OCI-M1 (cell line): ENCODE measurements at regions not wholly inside any gene's neighbourhood (a gene's known extent, or its start where the extent isn't known, plus 50 kb on each side); places are given as distances from the start of the nearest gene placed in this dataset.

ENCODE experiments used
- DNase-seq: peaks from one replicate; lab custom pipeline; 2025; lab: John Stamatoyannopoulos, UW

DNA sequence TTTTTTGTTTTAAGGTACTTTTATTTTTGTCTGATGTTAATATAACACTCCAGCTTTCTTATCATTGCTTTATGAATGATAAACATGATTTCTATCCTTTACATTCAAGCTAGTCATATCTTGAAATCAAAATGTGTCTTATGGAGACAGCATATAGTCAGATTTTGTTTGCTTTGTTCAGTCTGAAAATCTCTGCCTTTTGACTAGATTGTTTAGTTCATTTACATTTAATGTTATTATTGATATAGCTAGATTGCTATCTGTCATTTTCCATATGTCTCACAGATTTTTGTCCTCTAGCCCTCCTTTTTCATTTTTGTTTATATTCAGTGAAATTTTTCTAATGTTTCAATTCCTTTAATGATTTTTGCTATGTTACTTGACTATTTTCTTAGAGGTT, 332.8 kb downstream of the SMOC2 start:
- no peak for DNase-seq

DNA sequence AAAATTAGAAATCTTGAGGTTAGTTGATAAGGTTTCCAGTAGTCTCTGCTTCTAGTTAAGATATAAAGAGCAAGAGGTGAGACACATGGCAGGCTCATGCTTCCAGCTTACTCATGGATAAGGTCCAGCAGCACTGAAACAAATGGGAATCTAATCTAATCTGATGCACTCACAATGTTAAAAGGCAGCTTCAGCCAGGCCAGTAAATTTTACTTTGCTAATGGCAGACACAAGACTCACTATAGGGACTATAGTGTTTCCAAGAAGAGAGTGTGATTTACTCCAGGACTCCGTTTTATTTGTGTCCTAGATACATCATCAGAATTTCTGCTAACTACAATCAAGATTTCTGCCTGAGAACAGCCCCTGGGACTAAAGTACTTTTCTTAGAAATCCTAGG, 324.8 kb downstream of the SMOC2 start:
- no peak for DNase-seq

DNA sequence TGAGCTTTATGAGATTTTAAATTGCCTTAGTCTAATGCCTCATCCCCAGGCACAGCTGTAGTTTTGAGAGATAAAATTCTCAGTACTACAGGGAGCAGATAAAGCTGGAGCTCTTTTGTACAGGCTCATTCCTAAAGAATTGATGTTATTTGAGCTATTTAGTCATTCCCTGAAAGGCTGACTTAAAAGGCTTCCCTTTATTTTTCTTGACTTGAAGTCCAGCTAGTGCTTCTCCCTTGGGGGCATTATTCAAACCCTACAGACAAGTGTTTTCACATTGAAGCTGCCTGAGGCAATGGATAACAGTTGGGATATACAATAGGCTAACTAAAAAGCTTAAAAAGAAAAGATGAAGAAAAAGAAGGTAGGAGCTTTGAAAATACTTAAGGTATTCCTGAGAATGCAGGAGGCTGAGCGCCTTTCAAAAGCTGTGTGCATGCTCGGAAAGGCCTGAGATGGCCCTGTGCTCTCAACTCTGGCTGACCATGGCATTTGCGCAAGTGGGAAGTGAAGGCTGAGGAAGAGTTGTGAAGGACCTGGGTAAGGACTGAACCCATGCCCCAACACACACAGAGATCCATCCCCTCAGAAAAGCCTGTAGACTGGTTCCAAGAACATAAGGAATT, 315.1 kb downstream of the SMOC2 start:
- DNase-seq, result no peak

DNA sequence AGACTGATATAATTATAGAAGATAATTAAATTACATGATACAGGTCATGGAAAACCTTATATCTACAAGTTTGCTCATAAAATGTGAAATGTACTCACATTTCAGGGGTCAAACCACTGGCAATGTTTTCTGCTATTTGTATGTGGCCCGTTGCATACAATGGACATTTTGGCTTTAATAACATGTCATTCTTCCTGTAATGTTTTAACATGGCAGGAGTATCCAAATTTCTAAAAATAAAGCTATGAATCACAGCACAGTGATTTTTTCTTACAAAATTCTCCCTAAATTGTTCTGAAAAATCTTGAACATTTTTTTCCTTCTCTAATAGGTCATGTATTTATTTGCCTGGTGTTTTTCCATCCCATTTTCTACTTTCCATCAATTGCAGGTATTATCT, 305.7 kb downstream of the SMOC2 start:
- DNase-seq, result no peak

DNA sequence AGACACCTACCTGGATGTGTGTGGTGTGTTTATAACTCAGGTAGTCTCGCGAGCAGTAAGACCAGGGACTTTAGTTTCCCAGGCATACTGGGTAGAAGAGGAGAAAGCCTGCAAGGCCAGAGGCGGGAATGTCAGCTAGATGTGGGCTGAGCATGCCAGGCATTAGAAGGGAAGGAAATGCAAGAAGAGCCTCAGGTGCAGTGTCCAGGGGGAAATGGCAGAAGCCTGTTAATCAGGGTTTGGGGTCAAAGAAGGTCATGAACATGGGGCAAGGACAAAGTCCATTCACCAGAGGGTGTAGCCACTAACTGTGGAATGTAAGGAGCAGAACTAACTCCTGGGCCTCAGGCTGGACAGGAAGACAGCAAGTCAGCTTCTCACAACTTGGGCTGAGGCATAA, 305.0 kb downstream of the SMOC2 start:
- DNase-seq, result no peak

DNA sequence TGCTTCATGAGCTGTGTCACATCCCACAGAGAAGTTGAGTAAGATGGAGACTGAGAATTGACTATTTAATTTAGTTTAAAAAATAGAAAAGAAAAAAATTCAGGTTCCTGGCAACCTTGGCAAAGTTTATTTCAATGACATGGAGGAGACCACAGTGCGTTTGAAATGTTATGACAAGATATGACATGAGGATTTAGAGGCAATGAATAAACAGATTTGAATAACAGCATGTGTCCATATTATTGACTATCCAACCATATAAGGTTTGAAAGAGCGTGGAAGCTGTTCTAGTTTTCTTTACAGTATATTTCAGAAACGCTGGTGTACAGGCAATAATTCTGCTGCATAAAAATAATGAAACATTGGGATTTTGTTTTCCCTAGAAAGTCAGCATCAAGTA, 303.9 kb downstream of the SMOC2 start:
- DNase-seq, result no peak

DNA sequence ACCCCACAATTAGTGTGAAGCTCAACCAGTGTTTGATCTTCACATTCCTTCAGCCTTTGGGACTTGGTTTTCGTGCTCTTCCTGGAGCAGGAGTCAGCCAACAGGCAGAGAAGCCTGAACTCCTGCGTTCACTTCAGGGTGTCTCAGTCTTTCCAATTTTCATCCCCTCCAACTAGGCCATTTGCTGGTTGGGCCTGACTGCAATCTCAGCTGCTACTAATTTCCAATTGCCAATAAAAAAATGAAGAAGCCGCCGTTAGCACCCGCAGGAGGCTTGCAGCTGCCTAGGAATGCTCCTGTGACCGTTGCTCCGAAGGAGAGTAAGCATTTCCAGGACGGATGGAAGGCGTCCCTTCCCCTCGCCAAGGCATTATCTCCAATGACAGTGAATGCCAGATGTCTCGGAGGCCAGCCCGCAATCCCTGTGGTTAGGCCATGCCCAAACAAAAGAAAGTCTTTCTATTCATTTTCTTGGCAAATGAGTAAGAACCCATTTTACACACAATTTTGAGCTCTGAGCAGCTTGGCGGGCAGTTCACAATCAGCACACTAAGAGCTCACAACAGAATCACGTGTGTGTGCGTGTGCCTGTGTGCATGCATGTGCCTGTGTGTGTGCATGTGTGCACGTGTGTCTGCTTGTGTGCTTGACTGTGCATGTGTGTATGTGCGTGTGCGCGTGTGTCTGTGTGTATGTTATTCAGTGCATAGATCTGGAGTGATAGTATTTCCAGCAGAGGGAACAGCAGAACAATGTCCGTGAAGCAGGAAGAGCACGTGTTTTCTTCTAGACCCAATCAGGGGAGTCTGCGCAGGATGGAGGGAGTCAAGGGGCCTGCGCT, 301.2 kb downstream of the SMOC2 start:
- no peak for DNase-seq

DNA sequence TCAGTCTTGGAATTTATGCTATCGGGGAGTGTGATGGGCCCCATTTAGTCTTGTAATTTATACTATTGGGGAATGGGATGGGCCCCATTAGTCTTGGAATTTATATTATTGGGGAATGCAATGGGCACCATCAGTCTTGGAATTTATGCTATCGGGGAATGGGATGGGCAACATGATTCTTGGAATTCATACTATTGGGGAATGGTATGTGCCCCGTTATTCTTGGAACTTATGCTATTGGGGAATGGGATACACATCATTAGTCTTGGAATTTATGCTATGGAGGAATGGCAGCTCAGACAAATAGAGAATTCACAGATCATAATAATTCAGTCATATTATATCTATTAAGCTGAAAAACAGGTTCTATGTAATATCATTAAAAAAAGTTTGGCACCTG, 300.3 kb downstream of the SMOC2 start:
- DNase-seq, result no peak

DNA sequence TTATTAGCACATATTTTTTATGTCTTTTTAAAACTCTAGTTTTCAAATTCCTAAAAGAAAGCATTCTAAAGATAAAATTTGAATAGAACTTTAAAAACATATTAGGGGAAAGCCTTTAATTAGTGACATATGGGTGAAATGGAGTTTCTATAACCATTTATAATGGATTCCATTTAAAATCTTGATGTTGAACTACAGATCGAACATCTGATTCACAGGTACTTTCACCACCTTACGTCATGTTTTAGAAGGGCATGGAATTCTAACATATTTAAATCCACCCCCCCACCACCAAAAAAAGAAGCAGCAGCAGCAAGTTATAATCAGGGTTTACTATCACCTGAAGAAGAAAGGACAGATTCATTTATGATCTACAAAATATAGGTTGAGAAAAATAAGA, 298.4 kb downstream of the SMOC2 start:
- DNase-seq, result no peak

DNA sequence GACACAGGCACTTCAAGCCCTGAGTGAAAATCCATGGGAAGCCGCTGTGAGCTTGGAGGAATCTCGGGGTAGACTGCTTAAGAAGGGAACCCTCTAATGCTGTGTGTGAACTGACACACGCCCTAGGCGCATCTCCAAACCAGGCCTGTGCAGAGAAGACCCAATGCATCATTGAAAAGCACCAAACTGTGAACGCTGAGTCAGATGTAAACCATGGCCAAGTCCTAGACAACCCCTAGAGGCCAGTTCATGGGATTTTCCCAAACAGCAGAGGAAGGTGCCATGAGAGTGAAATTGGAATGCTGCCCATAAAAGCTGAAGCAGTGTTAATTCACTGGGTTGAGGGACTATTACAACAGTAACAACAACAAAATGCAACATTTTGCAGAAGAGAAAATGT, 296.5 kb downstream of the SMOC2 start:
- DNase-seq, result no peak

DNA sequence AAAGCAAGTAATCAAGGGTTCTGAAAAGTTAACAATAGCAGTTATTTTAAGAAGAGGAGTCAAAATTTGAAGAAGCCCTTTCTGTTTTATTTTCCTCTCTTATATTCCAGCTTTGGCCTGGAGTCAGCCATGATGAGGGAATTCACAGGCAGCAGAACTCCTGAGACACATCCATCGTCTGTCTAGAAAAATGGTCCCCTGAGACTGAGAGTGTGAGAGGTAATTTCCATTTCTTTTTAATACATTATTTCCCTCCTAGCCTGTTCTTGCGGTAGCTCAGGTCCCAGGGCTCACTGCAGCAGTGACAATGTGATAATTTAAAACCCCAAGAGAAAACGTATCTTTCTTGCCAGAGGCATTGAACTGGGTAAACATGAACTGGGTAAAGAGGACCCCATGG, 296.0 kb downstream of the SMOC2 start:
- DNase-seq, result no peak

DNA sequence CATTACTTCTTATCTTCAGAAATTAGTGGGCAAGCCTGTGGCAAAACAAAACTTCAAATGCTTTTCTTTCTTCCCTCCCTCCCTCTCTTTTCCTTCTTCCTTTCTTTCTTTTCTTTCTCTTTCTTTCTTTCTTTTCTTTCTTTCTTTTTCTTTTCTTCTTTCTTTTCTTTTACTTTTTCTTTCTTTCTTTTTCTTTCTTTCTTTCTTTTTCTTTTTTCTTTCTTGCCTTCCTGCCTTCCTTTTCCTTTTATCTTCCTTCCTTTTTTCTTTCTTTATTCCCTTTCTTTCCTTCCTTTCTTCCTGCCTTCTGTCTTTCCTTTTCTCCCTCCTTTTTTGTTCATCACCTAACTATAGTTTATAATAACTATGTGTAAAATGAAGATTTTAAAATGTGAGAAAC, 295.1 kb downstream of the SMOC2 start:
- no peak for DNase-seq

DNA sequence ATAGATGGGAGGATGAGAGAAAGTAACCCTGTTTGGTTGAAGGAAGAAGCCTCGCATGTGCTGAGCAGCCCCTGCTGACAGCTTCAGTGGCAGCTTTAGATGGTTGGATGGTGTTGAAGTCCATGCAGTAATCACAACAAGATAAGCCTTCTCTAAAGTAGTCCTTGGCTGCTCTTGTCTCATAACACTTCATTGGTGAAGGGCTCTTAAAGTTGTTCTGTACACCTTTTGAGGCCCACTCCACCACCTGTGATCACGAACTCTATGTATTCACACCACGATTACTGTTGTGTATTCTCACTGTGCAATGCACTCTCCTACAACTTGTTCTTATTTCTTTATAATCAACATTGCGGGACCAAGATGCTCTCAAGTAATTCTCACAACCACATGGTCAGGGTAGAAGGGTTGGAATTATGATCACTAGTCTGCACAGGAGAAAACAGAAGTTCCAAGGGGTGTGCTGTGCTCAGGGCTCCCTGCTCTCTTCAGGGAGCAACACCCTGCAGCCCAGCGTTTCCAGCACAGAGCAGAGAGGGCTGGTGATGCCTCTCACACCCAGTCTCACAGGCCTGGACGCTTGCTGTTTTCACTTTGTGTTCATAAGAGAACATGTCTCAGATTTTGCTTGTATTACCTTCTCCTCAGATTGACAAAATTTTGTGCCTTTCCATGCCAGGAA, 294.4 kb downstream of the SMOC2 start:
- DNase-seq, result no peak

DNA sequence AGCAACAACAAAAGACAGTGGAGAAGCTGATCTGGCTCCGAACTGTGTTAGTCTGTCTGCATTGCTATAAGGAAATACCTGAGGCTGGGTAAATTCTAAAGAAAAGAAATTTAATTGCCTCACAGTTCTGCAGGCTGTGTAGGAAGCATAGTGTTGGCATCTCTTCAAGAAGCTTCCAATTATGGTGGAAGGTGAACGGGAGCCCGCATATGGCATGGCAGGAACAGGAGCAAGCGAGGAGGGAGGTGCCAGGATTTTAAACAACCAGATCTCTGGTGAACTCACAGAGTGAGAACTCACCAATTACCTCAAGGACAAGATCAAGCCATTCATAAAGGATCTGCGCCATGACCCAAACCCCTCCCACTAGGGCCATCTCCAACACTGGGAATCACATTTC, 293.5 kb downstream of the SMOC2 start:
- no peak for DNase-seq

DNA sequence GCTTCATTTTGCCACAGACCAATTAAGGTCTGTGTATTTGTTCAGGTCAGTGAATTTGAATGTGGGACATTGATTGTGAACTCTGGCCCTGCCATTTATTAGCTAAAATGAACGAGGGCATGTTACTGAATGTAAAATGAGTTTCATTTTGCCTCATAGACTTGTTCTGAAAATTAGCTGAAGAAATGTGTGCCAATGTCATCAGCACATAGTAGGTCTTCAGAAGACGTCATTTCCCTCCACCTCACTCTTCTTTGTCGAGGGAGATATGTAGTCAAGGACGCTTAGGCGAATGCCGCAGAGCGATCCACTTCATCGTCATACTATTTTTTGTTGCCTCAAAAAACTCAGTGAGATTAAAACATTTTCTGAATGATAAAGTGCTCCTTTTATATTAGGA, 291.7 kb downstream of the SMOC2 start:
- no peak for DNase-seq

DNA sequence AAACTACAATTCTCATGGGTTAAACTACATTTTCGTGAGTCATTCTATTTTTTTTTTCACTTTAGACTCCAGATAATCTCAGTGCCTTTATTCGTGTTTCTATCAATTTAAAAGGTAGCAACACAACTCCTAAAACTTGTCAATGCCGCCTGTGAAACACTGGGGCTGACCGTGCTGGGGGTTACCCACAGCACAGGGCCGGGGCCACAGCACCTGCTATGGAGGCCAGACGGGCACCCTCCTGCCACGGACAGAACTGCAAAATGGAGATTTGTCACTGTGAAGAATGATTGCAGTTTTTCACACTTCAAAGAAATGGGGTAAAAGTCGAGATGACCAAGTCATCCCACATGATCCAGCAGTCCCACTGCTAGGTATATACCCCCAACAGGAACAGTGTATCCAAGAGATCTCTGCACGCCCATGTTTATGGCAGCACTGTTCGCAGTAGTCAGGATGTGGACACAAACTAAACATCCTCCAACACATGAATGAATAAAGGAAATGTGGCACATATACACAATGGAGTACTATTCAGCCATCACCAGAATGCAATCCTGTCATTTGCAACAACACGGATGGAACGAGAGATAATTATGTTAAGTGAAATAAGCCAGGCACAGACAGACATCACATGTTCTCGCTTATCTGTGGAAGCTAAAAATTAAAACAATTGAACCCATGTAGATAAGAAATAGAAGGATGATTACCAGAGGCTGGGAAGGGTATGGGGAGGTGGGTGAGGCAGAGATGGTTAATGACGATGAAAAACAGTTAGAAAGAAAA, 290.1 kb downstream of the SMOC2 start:
- DNase-seq, result no peak

DNA sequence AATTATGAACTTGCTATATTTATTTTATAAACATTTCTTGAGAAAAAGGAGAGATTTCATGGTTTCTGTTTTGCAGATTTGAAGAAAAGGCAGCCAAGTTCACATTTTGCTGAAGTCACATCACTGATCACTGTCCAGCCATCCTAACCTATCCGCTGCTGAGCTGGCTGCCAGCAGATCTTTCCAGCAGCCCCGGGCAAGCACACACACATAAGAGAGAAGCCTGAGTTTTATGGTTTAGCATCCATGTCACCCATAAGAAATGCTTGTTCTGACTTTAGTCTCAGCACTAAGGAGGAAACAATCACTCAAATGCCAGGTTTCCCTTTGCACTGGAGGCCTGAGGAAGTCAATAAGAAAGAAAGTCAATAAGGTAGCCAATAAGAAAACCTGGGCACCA, 287.1 kb downstream of the SMOC2 start:
- DNase-seq, result no peak

DNA sequence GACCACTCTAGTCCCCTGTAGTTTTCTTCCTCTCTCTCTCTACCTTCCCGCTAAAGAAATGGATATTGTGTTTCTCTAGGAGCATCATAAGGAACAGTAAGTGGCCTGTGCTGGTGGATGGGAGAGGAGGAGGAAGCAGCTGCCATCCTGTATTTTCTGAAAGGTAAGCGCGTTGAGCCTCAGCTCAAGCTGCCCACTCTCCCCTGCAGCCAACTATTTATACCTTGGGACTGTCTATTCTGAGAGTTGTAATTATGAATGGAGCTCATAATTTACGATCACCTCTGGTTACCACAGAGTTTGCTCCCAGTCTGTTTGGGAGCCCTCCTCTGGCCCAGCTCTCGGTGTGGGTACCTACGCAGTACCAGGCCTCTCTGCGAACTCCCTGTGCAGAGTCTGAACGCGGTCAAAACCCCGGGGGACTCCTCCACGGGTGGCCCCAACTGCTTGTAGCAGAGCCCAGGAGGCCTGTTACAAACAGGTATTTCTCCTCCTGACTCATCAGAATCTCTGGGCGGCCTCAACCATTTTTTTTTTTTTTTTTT, 285.4 kb downstream of the SMOC2 start:
- DNase-seq, result no peak

DNA sequence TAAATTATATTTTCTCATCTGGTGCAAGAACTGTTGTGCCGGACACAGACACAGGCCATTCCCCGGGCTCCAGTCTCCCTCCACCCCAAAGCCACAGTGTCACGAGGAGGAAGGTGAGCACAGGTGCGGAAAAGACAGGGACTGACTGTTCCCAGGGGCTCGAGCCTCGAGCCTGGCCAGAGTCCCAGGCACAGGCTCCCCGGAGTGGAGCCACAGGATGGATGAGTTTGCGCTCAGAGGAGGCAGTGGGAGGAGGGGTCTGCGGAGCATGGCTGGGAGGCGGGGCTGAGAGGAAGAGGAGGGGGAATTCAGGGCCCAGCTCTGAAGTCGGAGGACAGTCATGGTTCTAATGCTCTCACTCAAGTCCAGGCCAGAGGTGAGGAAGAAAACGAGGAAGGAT, 284.8 kb downstream of the SMOC2 start:
- DNase-seq, result no peak

DNA sequence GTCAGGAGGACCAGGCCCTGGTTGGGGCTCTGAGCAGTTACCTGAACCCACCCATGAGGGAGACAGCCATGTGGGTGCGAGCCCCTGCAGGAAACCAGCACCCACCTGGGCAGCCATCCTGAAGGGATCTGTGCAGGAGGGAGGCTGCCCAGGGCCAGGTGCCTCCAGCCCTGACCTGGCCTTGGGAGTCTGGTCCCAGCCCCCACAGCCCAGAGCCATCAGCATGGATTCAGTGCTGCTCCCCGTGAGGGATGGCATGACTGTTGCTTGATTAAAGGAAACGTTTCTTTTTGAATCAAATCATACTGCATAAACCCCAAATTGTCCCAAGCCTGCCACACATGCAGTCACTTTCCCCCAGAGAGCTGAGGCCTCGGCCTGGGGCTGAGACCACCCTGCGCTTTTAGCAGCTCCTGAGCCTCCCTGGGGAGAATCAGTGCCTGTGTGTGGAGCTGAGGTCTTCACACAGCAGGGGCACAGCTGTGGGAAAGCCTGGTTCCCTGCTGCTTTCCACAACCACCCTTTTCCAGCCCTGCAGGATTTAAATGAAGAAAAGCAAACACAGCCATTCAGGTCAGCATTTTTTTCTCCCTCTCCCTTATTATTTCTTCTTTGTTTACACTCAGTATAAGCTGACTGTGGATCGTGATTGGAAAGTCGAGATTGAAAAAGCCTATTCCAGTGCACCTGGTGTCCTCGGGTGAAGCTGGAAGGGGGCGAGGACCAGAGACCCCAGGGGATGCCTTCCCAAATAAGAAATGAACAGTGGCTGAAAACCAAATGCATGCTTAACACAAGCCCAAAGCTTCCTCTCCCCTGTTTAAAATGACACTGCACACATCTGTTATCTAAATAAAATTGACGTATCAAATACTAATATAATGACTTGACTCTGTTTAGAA, 283.9 kb downstream of the SMOC2 start:
- no peak for DNase-seq

DNA sequence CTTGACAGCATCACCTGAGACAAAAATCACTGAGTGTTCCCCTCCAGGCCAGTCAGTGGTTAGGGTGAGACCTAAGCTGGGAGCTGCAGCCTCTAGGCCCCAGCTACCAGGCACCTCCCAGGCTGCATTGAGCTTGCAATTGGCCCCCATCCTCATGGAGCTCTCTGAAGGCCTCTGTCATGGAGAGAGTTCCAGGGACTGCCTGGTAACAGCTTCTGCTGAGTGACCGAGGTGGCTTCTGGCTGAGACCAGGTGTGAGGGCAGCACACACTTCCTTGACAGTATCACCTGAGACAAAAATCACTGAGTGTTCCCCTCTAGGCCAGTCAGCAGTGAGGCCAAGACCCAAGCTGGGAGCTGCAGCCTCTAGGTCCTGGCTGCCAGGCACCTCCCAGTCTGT, 283.0 kb downstream of the SMOC2 start:
- no peak for DNase-seq
